Body of pancreas (tissue), 4 donors: ENCODE measurements at regions not wholly inside any gene's neighbourhood (a gene's known extent, or its start where the extent isn't known, plus 50 kb on each side); places are given as distances from the start of the nearest gene placed in this dataset.
"Not testable (repeated sequence)": the region's sequence is repeated elsewhere in the genome, so short reads cannot be mapped to it uniquely, and the experiment has no call there.

Experiments
- ATAC-seq: fragments of 150-250 bp; one replicate; pipeline ENCODE4 v1.9.1; 2016
- DNase-seq, 4 donors: peaks; one replicate each; pipeline ENCODE4 v3.0.0-alpha.2; 2019
- H3K27ac ChIP-seq, 4 donors: fragments of 200-600 bp; sonication (generic); 1 replicate in 3 of 4; 2 replicates in 1 of 4; pipeline versions ENCODE4 v1.5.1 to v1.6.1; 2016 to 2019; ENCODE audit warnings: mild to moderate bottlenecking in 1 of 4, mixed read lengths in 1 of 4, moderate library complexity in 1 of 4
- H3K27me3 ChIP-seq, 2 donors: fragments of 200-600 bp; sonication (generic); one replicate each; pipeline ENCODE4 v1.6.0; 2016; ENCODE audit warnings: mild to moderate bottlenecking in 1 of 2
- H3K36me3 ChIP-seq, 2 donors: fragments of 200-600 bp; sonication (generic); replicated peaks in 1 of 2; 2 replicates each; pipeline ENCODE4 v1.5.1; 2016; ENCODE audit warnings: low read depth in 2 of 2; ENCODE audit not compliant: insufficient read depth in 1 of 2
- H3K4me1 ChIP-seq: fragments of 200-600 bp; sonication (generic); one replicate; pipeline ENCODE4 v1.6.0; 2016
- H3K4me3 ChIP-seq, 2 donors: fragments of 200-600 bp; sonication (generic); 1 replicate in 1 of 2; 2 replicates in 1 of 2; pipeline ENCODE4 v1.5.1; 2016 to 2019
- H3K9me3 ChIP-seq, 3 donors: fragments of 200-600 bp; sonication (generic); 1 replicate in 2 of 3; 2 replicates in 1 of 3; pipeline ENCODE4 v1.5.1; 2016
- POLR2A ChIP-seq, 3 donors: fragments of 450-650 bp; IDR thresholded peaks; one replicate each; pipeline ENCODE4 v1.6.1; 2016; ENCODE audit warnings: antibody characterized with exemption in 3 of 3, mild to moderate bottlenecking in 2 of 3
- WGBS, 2 donors: methylation state at CpG; one replicate each; pipeline ENCODE4 v1.1.5; 2017; 5-methylcytosine and 5-hydroxymethylcytosine counted together
- intact Hi-C: fragments of 100-400 bp; cut with DNase I; formaldehyde crosslinking; loops from one replicate; pipeline ENCODE4 v1.15.1; 2023
- TF ChIP-seq, protein P1 (sequence below), 7 experiments: fragments of 450-650 bp in 4 of 7; fragments of 200-600 bp in 3 of 7; sonication (generic) in 3 of 7; IDR thresholded peaks; one replicate each; pipeline ENCODE4 v1.5.1; 2016 to 2019; ENCODE audit warnings: antibody characterized with exemption in 7 of 7

DNA sequence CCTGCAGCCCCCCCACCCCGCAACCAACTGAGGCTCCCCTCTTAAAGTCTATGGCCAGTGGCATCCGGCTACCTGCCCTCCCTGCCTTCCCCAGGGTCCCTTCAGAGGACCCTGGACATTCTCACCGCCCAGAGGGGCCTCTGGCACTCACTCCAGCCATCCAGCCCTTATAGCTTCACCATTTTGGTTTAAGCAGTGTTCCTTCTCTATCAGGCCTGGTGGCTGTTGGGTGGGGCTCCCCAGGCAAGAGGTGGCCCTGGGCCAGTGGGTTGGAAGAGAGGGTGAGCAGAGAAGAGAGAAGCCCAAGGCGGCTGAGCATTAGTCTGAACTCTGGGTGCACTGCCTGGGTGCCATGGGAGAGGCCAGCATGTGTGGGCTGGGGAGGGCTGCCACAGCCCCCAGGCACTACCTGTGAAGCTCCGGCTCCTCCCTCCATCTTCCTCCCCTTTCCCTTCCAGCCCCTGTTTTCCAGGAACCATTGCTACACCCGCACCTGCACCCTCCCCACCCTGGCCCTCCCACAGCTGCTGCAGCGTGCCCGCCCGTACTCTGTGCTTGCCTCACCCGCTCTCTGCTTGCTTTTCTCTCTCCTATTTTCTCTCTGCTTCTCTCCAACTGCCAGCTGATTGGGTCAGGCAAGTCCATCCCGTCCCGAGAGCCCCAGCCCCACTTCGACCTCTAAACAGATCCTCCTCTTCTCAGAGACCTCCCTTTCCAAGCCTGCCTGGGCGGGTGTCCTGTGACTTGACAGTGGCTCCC is 168.2 kb downstream of the TBC1D2B start:
- WGBS, 2 donors: 79 to 80% methylated on average over 14 of the region's 14 CpGs
- DNase-seq: no peak
- H3K4me1 ChIP-seq: no peaks in the 10 kb centered on the region
- TF ChIP-seq, protein P1, sequence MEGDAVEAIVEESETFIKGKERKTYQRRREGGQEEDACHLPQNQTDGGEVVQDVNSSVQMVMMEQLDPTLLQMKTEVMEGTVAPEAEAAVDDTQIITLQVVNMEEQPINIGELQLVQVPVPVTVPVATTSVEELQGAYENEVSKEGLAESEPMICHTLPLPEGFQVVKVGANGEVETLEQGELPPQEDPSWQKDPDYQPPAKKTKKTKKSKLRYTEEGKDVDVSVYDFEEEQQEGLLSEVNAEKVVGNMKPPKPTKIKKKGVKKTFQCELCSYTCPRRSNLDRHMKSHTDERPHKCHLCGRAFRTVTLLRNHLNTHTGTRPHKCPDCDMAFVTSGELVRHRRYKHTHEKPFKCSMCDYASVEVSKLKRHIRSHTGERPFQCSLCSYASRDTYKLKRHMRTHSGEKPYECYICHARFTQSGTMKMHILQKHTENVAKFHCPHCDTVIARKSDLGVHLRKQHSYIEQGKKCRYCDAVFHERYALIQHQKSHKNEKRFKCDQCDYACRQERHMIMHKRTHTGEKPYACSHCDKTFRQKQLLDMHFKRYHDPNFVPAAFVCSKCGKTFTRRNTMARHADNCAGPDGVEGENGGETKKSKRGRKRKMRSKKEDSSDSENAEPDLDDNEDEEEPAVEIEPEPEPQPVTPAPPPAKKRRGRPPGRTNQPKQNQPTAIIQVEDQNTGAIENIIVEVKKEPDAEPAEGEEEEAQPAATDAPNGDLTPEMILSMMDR (IDR thresholded peaks at IDR 0.05): no peak
- no peak for TF ChIP-seq POLR2A (IDR thresholded peaks at IDR 0.05)
- no peaks in the 10 kb centered on the region for H3K36me3 ChIP-seq
- no peak overlapping the region for H3K4me3 ChIP-seq
- no peak for ATAC-seq
- intact Hi-C loops: no loop called here
- no peaks in the 10 kb centered on the region for H3K9me3 ChIP-seq
- H3K27me3 ChIP-seq: no peaks in the 10 kb centered on the region
- H3K27ac ChIP-seq: no peak overlapping the region

DNA sequence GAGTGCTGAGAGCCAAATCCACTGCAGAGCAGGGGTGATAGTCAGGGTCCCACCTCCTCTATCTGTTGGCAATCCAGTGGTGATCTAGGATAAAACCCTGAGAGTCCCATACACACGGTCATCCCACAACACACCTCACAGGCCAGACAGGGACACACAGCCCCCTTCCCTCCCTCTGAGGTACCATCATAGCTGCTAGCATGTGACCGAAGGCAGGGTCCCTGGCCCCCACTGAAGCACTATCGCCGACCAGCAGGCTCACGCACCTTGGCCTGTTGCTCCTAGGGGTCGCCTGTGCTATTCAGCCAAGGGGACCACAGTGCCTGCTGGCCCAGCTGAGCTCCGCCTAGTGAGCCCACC is 168.8 kb downstream of the TBC1D2B start:
- intact Hi-C loops, DNase-seq, ATAC-seq: not testable (repeated sequence)

GRCh38 chr15:77907824-77908751 is 169.4 kb downstream of the TBC1D2B start:
- Histone ChIP-seq H3K27ac (no peak overlapping the region), H3K4me3 (no peak overlapping the region), H3K4me1 (no peaks in the 10 kb centered on the region), H3K9me3 (no peaks in the 10 kb centered on the region), H3K27me3 (no peaks in the 10 kb centered on the region), H3K36me3 (no peaks in the 10 kb centered on the region)
- TF ChIP-seq, protein P1 (IDR thresholded peaks at IDR 0.05): peak; percentile 19 to 60 (median 45)
- TF ChIP-seq POLR2A (IDR thresholded peaks at IDR 0.05): no peak
- 39 to 54% methylated on average over 22 to 28 of the region's 28 CpGs for WGBS, 2 donors
- intact Hi-C loops: no loop called here
- DNase-seq (peak; percentile 63 to 85 (median 76)), ATAC-seq (no peak)

More for the DNA sequence above, 168.8 kb downstream of the TBC1D2B start:
- H3K4me1 ChIP-seq, H3K9me3 ChIP-seq, H3K27ac ChIP-seq, H3K27me3 ChIP-seq, H3K4me3 ChIP-seq, H3K36me3 ChIP-seq: not testable (repeated sequence)
- 54 to 66% methylated on average over 5 to 7 of the region's 7 CpGs for WGBS, 2 donors

- WGBS, 2 donors: 61 to 67% methylated on average over 16 of the region's 17 CpGs
- DNase-seq, H3K4me3 ChIP-seq, intact Hi-C loops, H3K4me1 ChIP-seq, H3K9me3 ChIP-seq, ATAC-seq, H3K36me3 ChIP-seq, H3K27ac ChIP-seq, H3K27me3 ChIP-seq: not testable (repeated sequence)
Observed at GRCh38 chr15:77906062-77906990, 171.2 kb downstream of the TBC1D2B start.

GRCh38 chr15:77905301-77905920 is 172.1 kb downstream of the TBC1D2B start:
- WGBS, 2 donors: 77 to 100% methylated on average over 1 to 13 of the region's 13 CpGs
- DNase-seq (no peak), ATAC-seq (no peak)
- no peak for TF ChIP-seq POLR2A (IDR thresholded peaks at IDR 0.05)
- TF ChIP-seq, protein P1 (IDR thresholded peaks at IDR 0.05): no peak
- H3K27ac ChIP-seq: no peak overlapping the region
- intact Hi-C loops: no loop called here
- H3K9me3 ChIP-seq: no peaks in the 10 kb centered on the region
- H3K4me3 ChIP-seq: no peak overlapping the region
- no peaks in the 10 kb centered on the region for H3K4me1 ChIP-seq
- H3K27me3 ChIP-seq: no peaks in the 10 kb centered on the region
- H3K36me3 ChIP-seq: no peaks in the 10 kb centered on the region
